ENCODE measurements at regions not wholly inside any gene's neighbourhood (a gene's known extent, or its start where the extent isn't known, plus 50 kb on each side); places are given as distances from the start of the nearest gene placed in this dataset.

GRCh38 chr1:219682788-219683187 lies 69.9 kb upstream of the ZC3H11B start:
- ATAC-seq (no peak), DNase-seq (no peak)
- intact Hi-C loops (cut with DNase I; ENCODE audit: low total_unique reads), result no loop called here
- H3K36me3 ChIP-seq, result no peaks in the 10 kb centered on the region
- no peak overlapping the region for H3K27ac ChIP-seq
- H3K27me3 ChIP-seq, result no peaks in the 10 kb centered on the region
- TF ChIP-seq POLR2A (IDR thresholded peaks at IDR 0.05), result no peak
- TF ChIP-seq CTCF (IDR thresholded peaks at IDR 0.05 in 4 of 5, conservative IDR thresholded peaks at IDR 0.05 in 1 of 5), result no peak
- no peaks in the 10 kb centered on the region for H3K9me3 ChIP-seq
- H3K4me1 ChIP-seq, result no peaks in the 10 kb centered on the region
- in situ Hi-C loops (cut with MboI; ENCODE audit: low sequenced_read_pairs in 4 of 4), result no loop called here
- H3K4me3 ChIP-seq, result no peak overlapping the region

GRCh38 chr1:219681876-219682275 lies 69.0 kb upstream of the ZC3H11B start:
- Histone ChIP-seq H3K27me3 (no peaks in the 10 kb centered on the region), H3K4me1 (no peaks in the 10 kb centered on the region), H3K27ac (no peak overlapping the region), H3K4me3 (no peak overlapping the region), H3K9me3 (no peaks in the 10 kb centered on the region), H3K36me3 (no peaks in the 10 kb centered on the region)
- TF ChIP-seq POLR2A (IDR thresholded peaks at IDR 0.05) (no peak), CTCF (IDR thresholded peaks at IDR 0.05 in 4 of 5, conservative IDR thresholded peaks at IDR 0.05 in 1 of 5) (no peak)
- ATAC-seq, result no peak
- DNase-seq, result no peak
- in situ Hi-C loops (cut with MboI; ENCODE audit: low sequenced_read_pairs in 4 of 4) (no loop called here), intact Hi-C loops (cut with DNase I; ENCODE audit: low total_unique reads) (no loop called here)

- no peaks in the 10 kb centered on the region for H3K9me3 ChIP-seq
- no peaks in the 10 kb centered on the region for H3K27me3 ChIP-seq
- no peak for DNase-seq
- no peak for TF ChIP-seq POLR2A (IDR thresholded peaks at IDR 0.05)
- no peak for TF ChIP-seq CTCF (IDR thresholded peaks at IDR 0.05 in 4 of 5, conservative IDR thresholded peaks at IDR 0.05 in 1 of 5)
- no peaks in the 10 kb centered on the region for H3K36me3 ChIP-seq
- ATAC-seq, result no peak
- H3K27ac ChIP-seq, result no peak overlapping the region
- in situ Hi-C loops (cut with MboI; ENCODE audit: low sequenced_read_pairs in 4 of 4) (no loop called here), intact Hi-C loops (cut with DNase I; ENCODE audit: low total_unique reads) (no loop called here)
- H3K4me3 ChIP-seq, result no peak overlapping the region
- peaks cover 0 to 9% of the 10 kb centered on the region in 2 donors for H3K4me1 ChIP-seq
Observed at GRCh38 chr1:219676012-219676765, 63.3 kb upstream of the ZC3H11B start.

GRCh38 chr1:219670426-219671149 lies 57.7 kb upstream of the ZC3H11B start:
- intact Hi-C loops (cut with DNase I; ENCODE audit: low total_unique reads), result no loop called here
- DNase-seq (peak in 1 of 2 donors; percentile 15), ATAC-seq (peak; percentile 23 to 51)
- in situ Hi-C loops (cut with MboI; ENCODE audit: low sequenced_read_pairs in 4 of 4), result loop anchor here (25.0 kb wide), 1 partner anchor 1333 kb away; the partner anchor contains the start of gene TGFB2 (in 4 of the 4)
- peaks cover 0 to 16% of the 10 kb centered on the region in 2 donors for H3K4me1 ChIP-seq
- H3K36me3 ChIP-seq, result no peaks in the 10 kb centered on the region
- H3K27ac ChIP-seq, result peak overlapping the region in 1 of 4 donors; percentile 49
- H3K4me3 ChIP-seq, result no peak overlapping the region
- H3K27me3 ChIP-seq, result no peaks in the 10 kb centered on the region
- no peaks in the 10 kb centered on the region for H3K9me3 ChIP-seq
- no peak for TF ChIP-seq CTCF (IDR thresholded peaks at IDR 0.05 in 4 of 5, conservative IDR thresholded peaks at IDR 0.05 in 1 of 5)
- TF ChIP-seq POLR2A (IDR thresholded peaks at IDR 0.05), result no peak
